PC-3 (cell line): ENCODE measurements at regions not wholly inside any gene's neighbourhood (a gene's known extent, or its start where the extent isn't known, plus 50 kb on each side); places are given as distances from the start of the nearest gene placed in this dataset.

Source experiments
- EZH2 ChIP-seq: fragments of 300-600 bp; sonication (generic); IDR thresholded peaks from one replicate; pipeline ENCODE4 v1.6.1; 2017; ENCODE audit warnings: antibody characterized with exemption, mild to moderate bottlenecking, low read length; ENCODE audit not compliant: unreplicated experiment
- TF ChIP-seq, protein P1 (sequence below): fragments of 300-600 bp; sonication (generic); conservative IDR thresholded peaks from 2 replicates; pipeline ENCODE4 v1.5.1; 2017; ENCODE audit warnings: antibody characterized with exemption, low read depth, mild to moderate bottlenecking, low read length

DNA sequence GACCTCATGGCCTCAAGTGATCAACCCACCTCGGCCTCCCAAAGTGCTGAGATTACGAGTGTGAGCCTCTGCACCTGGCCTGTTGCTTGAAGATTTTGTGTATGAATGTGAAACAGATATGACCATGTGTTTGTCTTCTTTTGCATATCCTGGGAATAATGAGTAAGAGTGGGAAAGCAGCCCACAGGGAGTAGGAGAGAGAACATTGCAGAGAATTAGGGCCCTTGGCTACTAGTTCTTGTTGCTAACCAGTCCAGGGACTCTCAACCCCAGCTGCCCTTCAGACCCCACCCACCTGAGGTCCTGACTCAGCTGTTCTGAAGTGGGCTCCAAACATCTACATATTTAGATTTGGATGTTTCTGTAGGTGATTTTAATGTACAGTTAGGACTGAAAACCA, 125.5 kb downstream of the MTX3 start:
- TF ChIP-seq, protein P1, sequence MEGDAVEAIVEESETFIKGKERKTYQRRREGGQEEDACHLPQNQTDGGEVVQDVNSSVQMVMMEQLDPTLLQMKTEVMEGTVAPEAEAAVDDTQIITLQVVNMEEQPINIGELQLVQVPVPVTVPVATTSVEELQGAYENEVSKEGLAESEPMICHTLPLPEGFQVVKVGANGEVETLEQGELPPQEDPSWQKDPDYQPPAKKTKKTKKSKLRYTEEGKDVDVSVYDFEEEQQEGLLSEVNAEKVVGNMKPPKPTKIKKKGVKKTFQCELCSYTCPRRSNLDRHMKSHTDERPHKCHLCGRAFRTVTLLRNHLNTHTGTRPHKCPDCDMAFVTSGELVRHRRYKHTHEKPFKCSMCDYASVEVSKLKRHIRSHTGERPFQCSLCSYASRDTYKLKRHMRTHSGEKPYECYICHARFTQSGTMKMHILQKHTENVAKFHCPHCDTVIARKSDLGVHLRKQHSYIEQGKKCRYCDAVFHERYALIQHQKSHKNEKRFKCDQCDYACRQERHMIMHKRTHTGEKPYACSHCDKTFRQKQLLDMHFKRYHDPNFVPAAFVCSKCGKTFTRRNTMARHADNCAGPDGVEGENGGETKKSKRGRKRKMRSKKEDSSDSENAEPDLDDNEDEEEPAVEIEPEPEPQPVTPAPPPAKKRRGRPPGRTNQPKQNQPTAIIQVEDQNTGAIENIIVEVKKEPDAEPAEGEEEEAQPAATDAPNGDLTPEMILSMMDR: no peak
- no peak for TF ChIP-seq EZH2
